GM18858 (cell line): ENCODE measurements at regions not wholly inside any gene's neighbourhood (a gene's known extent, or its start where the extent isn't known, plus 50 kb on each side); places are given as distances from the start of the nearest gene placed in this dataset.

Experiments
- ATAC-seq: cut with Tn5 transposase; IDR thresholded peaks from one replicate; pipeline ENCODE4 v1.9.1; 2021; ENCODE audit not compliant: unreplicated experiment

- no peak for ATAC-seq
Observed at GRCh38 chr2:42108852-42109251, 60.3 kb upstream of the EML4 start.

- no peak for ATAC-seq
Observed at GRCh38 chr2:42109959-42110640, 59.1 kb upstream of the EML4 start.

GRCh38 chr2:42110641-42111322 is 58.4 kb upstream of the EML4 start:
- no peak for ATAC-seq

- ATAC-seq = no peak
Observed at GRCh38 chr2:42112418-42112817, 56.7 kb upstream of the EML4 start.

GRCh38 chr2:42113452-42113851 is 55.7 kb upstream of the EML4 start:
- no peak for ATAC-seq

GRCh38 chr2:42114091-42114490 is 55.1 kb upstream of the EML4 start:
- no peak for ATAC-seq

- ATAC-seq = no peak
Observed at GRCh38 chr2:42115588-42115987, 53.6 kb upstream of the EML4 start.

GRCh38 chr2:42116195-42117181 is 52.7 kb upstream of the EML4 start:
- no peak for ATAC-seq

GRCh38 chr2:42117182-42117579 is 52.0 kb upstream of the EML4 start:
- no peak for ATAC-seq

- ATAC-seq = peak; percentile 92
Observed at GRCh38 chr2:42117923-42118753, 51.0 kb upstream of the EML4 start.

- ATAC-seq = no peak
Observed at GRCh38 chr2:42118754-42119569, 50.2 kb upstream of the EML4 start.
